ENCODE measurements at regions not wholly inside any gene's neighbourhood (a gene's known extent, or its start where the extent isn't known, plus 50 kb on each side); places are given as distances from the start of the nearest gene placed in this dataset.
A peak's percentile ranks its signal among the peaks of the same experiment; 100 is the strongest.

GRCh38 chr11:76257074-76257719, 50.9 kb upstream of the WNT11 start:
- Mint-ChIP-seq H3K27me3 (ENCODE audit: insufficient read depth) (peaks cover 29% of the 10 kb centered on the region), H3K27ac (no peak overlapping the region), H3K4me1 (peaks cover 4% of the 10 kb centered on the region), H3K4me3 (no peak overlapping the region), H3K36me3 (ENCODE audit: low read depth) (no peaks in the 10 kb centered on the region), H3K9me3 (no peaks in the 10 kb centered on the region)
- TF ChIP-seq, protein P1, sequence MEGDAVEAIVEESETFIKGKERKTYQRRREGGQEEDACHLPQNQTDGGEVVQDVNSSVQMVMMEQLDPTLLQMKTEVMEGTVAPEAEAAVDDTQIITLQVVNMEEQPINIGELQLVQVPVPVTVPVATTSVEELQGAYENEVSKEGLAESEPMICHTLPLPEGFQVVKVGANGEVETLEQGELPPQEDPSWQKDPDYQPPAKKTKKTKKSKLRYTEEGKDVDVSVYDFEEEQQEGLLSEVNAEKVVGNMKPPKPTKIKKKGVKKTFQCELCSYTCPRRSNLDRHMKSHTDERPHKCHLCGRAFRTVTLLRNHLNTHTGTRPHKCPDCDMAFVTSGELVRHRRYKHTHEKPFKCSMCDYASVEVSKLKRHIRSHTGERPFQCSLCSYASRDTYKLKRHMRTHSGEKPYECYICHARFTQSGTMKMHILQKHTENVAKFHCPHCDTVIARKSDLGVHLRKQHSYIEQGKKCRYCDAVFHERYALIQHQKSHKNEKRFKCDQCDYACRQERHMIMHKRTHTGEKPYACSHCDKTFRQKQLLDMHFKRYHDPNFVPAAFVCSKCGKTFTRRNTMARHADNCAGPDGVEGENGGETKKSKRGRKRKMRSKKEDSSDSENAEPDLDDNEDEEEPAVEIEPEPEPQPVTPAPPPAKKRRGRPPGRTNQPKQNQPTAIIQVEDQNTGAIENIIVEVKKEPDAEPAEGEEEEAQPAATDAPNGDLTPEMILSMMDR (conservative IDR thresholded peaks at IDR 0.05): no peak
- Histone ChIP-seq H3K4me3 (ENCODE audit: low read length) (no peak overlapping the region), H3K27ac (ENCODE audit: low read depth, low read length) (no peak overlapping the region), H3K4me1 (ENCODE audit: control insufficient read depth, insufficient read depth, low read length) (no peaks in the 10 kb centered on the region), H3K9me3 (ENCODE audit: control insufficient read depth, low read length) (no peaks in the 10 kb centered on the region), H3K9ac (ENCODE audit: extremely low read depth, low read length, poor library complexity, severe bottlenecking) (no peak overlapping the region), H3K36me3 (ENCODE audit: control insufficient read depth, insufficient read depth, low read length) (no peaks in the 10 kb centered on the region), H3K27me3 (ENCODE audit: control insufficient read depth, insufficient read depth, low read length, poor library complexity, severe bottlenecking) (peaks cover 5% of the 10 kb centered on the region)
- peak; percentile 71 for DNase-seq
- WGBS, 2 experiments (ENCODE audit: insufficient coverage in 1 of 2, insufficient read length in 1 of 2): 70 to 73% methylated on average over 9 to 15 of the region's 15 CpGs

DNA sequence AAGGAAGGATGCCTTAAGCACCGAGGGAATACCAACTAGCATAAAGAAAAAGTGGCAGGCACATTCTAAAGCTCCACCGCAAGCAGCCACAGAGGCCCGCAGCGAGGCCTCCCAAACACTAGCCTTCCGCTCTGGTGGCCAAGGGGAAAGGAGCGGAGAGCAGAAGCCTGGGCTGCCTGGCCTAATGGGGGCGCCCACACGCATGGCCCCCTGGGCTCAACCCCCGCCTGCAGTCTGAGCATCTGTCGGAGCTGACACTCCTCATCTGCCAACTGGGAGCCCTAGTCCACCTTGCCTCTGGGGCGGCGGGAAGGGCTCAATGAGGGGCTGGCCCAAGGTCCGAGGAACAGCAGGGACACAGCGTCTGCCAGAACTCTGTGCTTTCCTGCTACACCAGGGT, 50.1 kb upstream of the WNT11 start:
- Histone ChIP-seq H3K9ac (ENCODE audit: extremely low read depth, low read length, poor library complexity, severe bottlenecking) (no peak overlapping the region), H3K27ac (ENCODE audit: low read depth, low read length) (no peak overlapping the region), H3K9me3 (ENCODE audit: control insufficient read depth, low read length) (no peaks in the 10 kb centered on the region), H3K27me3 (ENCODE audit: control insufficient read depth, insufficient read depth, low read length, poor library complexity, severe bottlenecking) (peaks cover 5% of the 10 kb centered on the region), H3K36me3 (ENCODE audit: control insufficient read depth, insufficient read depth, low read length) (no peaks in the 10 kb centered on the region), H3K4me3 (ENCODE audit: low read length) (no peak overlapping the region), H3K4me1 (ENCODE audit: control insufficient read depth, insufficient read depth, low read length) (no peaks in the 10 kb centered on the region)
- WGBS, 2 experiments (ENCODE audit: insufficient coverage in 1 of 2, insufficient read length in 1 of 2): 75 to 76% methylated on average over 9 to 14 of the region's 14 CpGs
- Mint-ChIP-seq H3K9me3 (no peaks in the 10 kb centered on the region), H3K4me1 (peaks cover 4% of the 10 kb centered on the region), H3K27ac (no peak overlapping the region), H3K27me3 (ENCODE audit: insufficient read depth) (peaks cover 33% of the 10 kb centered on the region), H3K4me3 (no peak overlapping the region), H3K36me3 (ENCODE audit: low read depth) (no peaks in the 10 kb centered on the region)
- TF ChIP-seq, protein P1 (conservative IDR thresholded peaks at IDR 0.05): peak; percentile 48
- DNase-seq: peak; percentile 77

All from endodermal cell (in vitro differentiated cells).